HEK293T (cell line): ENCODE measurements at regions not wholly inside any gene's neighbourhood (a gene's known extent, or its start where the extent isn't known, plus 50 kb on each side); places are given as distances from the start of the nearest gene placed in this dataset.

Experiments
- ARNT ChIP-seq: fragments of 450-650 bp; IDR thresholded peaks from 2 replicates; pipeline ENCODE4 v1.6.1; 2017; ENCODE audit warnings: mild to moderate bottlenecking
- SP1 ChIP-seq: fragments of 450-650 bp; IDR thresholded peaks from 2 replicates; pipeline ENCODE4 v1.6.1; 2017
- ZNF384 ChIP-seq: fragments of 450-650 bp; IDR thresholded peaks from 2 replicates; pipeline ENCODE4 v1.6.1; 2016

DNA sequence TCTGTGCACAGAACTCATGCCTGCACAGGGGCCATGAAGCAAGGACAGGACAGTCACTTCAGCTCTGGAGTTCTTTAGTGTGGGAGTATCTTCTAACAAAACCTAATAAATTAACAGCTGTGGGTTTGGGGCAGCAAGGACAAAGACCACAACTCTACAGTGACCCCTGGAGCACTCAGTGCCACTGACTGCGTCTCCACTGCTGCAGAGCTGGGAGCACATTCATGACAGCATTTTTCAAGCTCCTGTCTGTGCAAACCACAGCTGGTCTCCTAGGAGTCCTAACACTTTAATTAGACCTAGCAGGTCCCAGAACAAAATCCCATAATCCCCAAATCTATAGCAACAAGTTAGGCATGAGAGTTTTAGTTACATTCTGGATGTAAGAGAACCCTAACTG lies 76.5 kb downstream of the RTL9 start:
- TF ChIP-seq ZNF384: no peak
- no peak for TF ChIP-seq ARNT
- no peak for TF ChIP-seq SP1
